ENCODE measurements at regions not wholly inside any gene's neighbourhood (a gene's known extent, or its start where the extent isn't known, plus 50 kb on each side); places are given as distances from the start of the nearest gene placed in this dataset.

GRCh38 chr15:93835344-93835743, 396.0 kb upstream of the MCTP2 start:
- Mint-ChIP-seq H3K27me3 (ENCODE audit: low read depth) (no peaks in the 10 kb centered on the region), H3K9me3 (peaks cover 4% of the 10 kb centered on the region), H3K27ac (ENCODE audit: unreplicated experiment) (no peak overlapping the region), H3K4me1 (peaks cover 11% of the 10 kb centered on the region), H3K36me3 (ENCODE audit: low read depth) (no peaks in the 10 kb centered on the region), H3K4me3 (no peak overlapping the region)
- no peak for DNase-seq (ENCODE audit: low read depth, low spot score)
- no peak for TF ChIP-seq CTCF (conservative IDR thresholded peaks at IDR 0.05)

- Mint-ChIP-seq H3K4me1 (peaks cover 18% of the 10 kb centered on the region), H3K27me3 (ENCODE audit: low read depth) (no peaks in the 10 kb centered on the region), H3K27ac (ENCODE audit: unreplicated experiment) (no peak overlapping the region), H3K4me3 (no peak overlapping the region), H3K36me3 (ENCODE audit: low read depth) (no peaks in the 10 kb centered on the region), H3K9me3 (no peaks in the 10 kb centered on the region)
- TF ChIP-seq CTCF (conservative IDR thresholded peaks at IDR 0.05) = no peak
- no peak for DNase-seq (ENCODE audit: low read depth, low spot score)
Measured at GRCh38 chr15:93831641-93832040, 399.7 kb upstream of the MCTP2 start.

- no peak for TF ChIP-seq CTCF (conservative IDR thresholded peaks at IDR 0.05)
- Mint-ChIP-seq H3K4me1 (peaks cover 18% of the 10 kb centered on the region), H3K36me3 (ENCODE audit: low read depth) (no peaks in the 10 kb centered on the region), H3K27me3 (ENCODE audit: low read depth) (no peaks in the 10 kb centered on the region), H3K27ac (ENCODE audit: unreplicated experiment) (peak overlapping the region; percentile 5), H3K9me3 (no peaks in the 10 kb centered on the region), H3K4me3 (no peak overlapping the region)
- no peak for DNase-seq (ENCODE audit: low read depth, low spot score)
Measured at GRCh38 chr15:93830221-93831080, 400.9 kb upstream of the MCTP2 start.

GRCh38 chr15:93829115-93829870, 402.1 kb upstream of the MCTP2 start:
- Mint-ChIP-seq H3K36me3 (ENCODE audit: low read depth) (no peaks in the 10 kb centered on the region), H3K27me3 (ENCODE audit: low read depth) (no peaks in the 10 kb centered on the region), H3K9me3 (no peaks in the 10 kb centered on the region), H3K4me3 (no peak overlapping the region), H3K27ac (ENCODE audit: unreplicated experiment) (no peak overlapping the region), H3K4me1 (peaks cover 18% of the 10 kb centered on the region)
- no peak for DNase-seq (ENCODE audit: low read depth, low spot score)
- TF ChIP-seq CTCF (conservative IDR thresholded peaks at IDR 0.05) = no peak

GRCh38 chr15:93826790-93827189, 404.6 kb upstream of the MCTP2 start:
- H3K4me1 Mint-ChIP-seq = peaks cover 18% of the 10 kb centered on the region
- H3K9me3 Mint-ChIP-seq = peaks cover 3% of the 10 kb centered on the region
- TF ChIP-seq CTCF (conservative IDR thresholded peaks at IDR 0.05) = no peak
- no peak overlapping the region for H3K4me3 Mint-ChIP-seq
- H3K36me3 Mint-ChIP-seq (ENCODE audit: low read depth) = no peaks in the 10 kb centered on the region
- H3K27ac Mint-ChIP-seq (ENCODE audit: unreplicated experiment) = no peak overlapping the region
- no peaks in the 10 kb centered on the region for H3K27me3 Mint-ChIP-seq (ENCODE audit: low read depth)
- no peak for DNase-seq (ENCODE audit: low read depth, low spot score)

Data from neural crest cell (in vitro differentiated cells).